Natural killer cell (primary cell): ENCODE measurements at regions not wholly inside any gene's neighbourhood (a gene's known extent, or its start where the extent isn't known, plus 50 kb on each side); places are given as distances from the start of the nearest gene placed in this dataset.

ENCODE experiments used
- ATAC-seq, 3 donors: fragments of 150-1000 bp in 2 of 3; fragments of 200-7000 bp in 1 of 3; cut with Tn5 transposase; 1 replicate in 1 of 3; 2 replicates in 2 of 3; pipeline ENCODE4 v1.10.0; 2021; ENCODE audit warnings: mild to moderate bottlenecking in 2 of 3, moderate library complexity in 2 of 3
- DNase-seq, 2 donors: peaks; one replicate each; pipeline versions ENCODE4 v3.0.0 to v3.0.0-alpha.2; 2013 to 2021; ENCODE audit warnings: mixed read lengths in 1 of 2
- H3K27ac ChIP-seq: one replicate; pipeline ENCODE4 v1.5.1; 2013; ENCODE audit warnings: mild to moderate bottlenecking, low read length
- H3K27me3 ChIP-seq: one replicate; pipeline ENCODE4 v1.6.1; 2013; ENCODE audit warnings: low read length; ENCODE audit not compliant: control insufficient read depth, insufficient read depth
- H3K36me3 ChIP-seq: one replicate; pipeline ENCODE4 v1.6.1; 2013; ENCODE audit warnings: low read length; ENCODE audit not compliant: control insufficient read depth, insufficient read depth
- H3K4me1 ChIP-seq: one replicate; pipeline ENCODE4 v1.6.1; 2013; ENCODE audit warnings: low read length; ENCODE audit not compliant: control insufficient read depth, insufficient read depth
- H3K4me3 ChIP-seq: one replicate; pipeline ENCODE4 v1.5.1; 2013; ENCODE audit warnings: low read length
- H3K9me3 ChIP-seq: one replicate; pipeline ENCODE4 v1.6.1; 2013; ENCODE audit warnings: low read length; ENCODE audit not compliant: control insufficient read depth, insufficient read depth
- H3K27ac Mint-ChIP-seq, 2 donors: one replicate each; pipeline ENCODE4 v1.8.0; 2022; ENCODE audit warnings: mild to moderate bottlenecking in 2 of 2, mixed read lengths in 2 of 2, moderate library complexity in 1 of 2
- H3K27me3 Mint-ChIP-seq, 2 donors: one replicate each; pipeline ENCODE4 v1.8.0; 2022; ENCODE audit warnings: low read depth in 2 of 2, mixed read lengths in 2 of 2
- H3K36me3 Mint-ChIP-seq: one replicate; pipeline ENCODE4 v1.8.0; 2022; ENCODE audit warnings: mixed read lengths
- H3K4me1 Mint-ChIP-seq, 2 donors: one replicate each; pipeline ENCODE4 v1.8.0; 2022; ENCODE audit warnings: mixed read lengths in 2 of 2
- H3K4me3 Mint-ChIP-seq: one replicate; pipeline ENCODE4 v1.8.0; 2022; ENCODE audit warnings: mild to moderate bottlenecking, moderate library complexity, mixed read lengths
- H3K9me3 Mint-ChIP-seq, 2 donors: one replicate each; pipeline ENCODE4 v1.8.0; 2022; ENCODE audit warnings: mixed read lengths in 2 of 2
- CTCF ChIP-seq: fragments of 200-600 bp; IDR thresholded peaks from one replicate; pipeline ENCODE4 v1.8.0; 2022; ENCODE audit warnings: antibody characterized with exemption
- WGBS: methylation state at CpG from one replicate; pipeline ENCODE4 v1.1.7; 2013; ENCODE audit warnings: missing lambda C conversion rate; ENCODE audit not compliant: insufficient coverage; 5-methylcytosine and 5-hydroxymethylcytosine counted together
- intact Hi-C: fragments of 100-400 bp; cut with micrococcal nuclease; formaldehyde crosslinking; loops from one replicate; pipeline ENCODE4 v1.14.2; 2022

DNA sequence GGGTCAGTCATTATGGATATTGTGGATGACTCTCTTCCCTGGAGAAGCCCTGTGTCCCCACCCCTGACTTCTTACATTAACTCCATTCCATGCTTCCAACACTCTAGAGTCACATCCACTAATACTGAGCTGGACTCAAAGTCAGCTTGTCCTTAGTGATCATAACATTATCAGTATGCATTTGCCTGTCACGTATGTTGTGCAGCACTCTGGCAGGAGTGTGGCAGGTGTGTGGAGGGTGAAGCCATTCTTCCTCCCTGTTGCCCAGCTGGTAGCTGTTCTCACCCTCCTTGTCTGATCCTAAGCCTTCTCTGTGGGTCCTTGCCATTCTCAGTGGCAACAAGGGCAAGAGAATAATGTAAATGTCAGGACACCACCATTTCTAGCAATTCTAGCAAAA, 334.1 kb upstream of the RAB6C start:
- no peaks in the 10 kb centered on the region for H3K4me1 Mint-ChIP-seq
- Histone ChIP-seq H3K4me3 (no peak overlapping the region), H3K4me1 (no peaks in the 10 kb centered on the region), H3K9me3 (no peaks in the 10 kb centered on the region), H3K27ac (no peak overlapping the region), H3K27me3 (no peaks in the 10 kb centered on the region), H3K36me3 (no peaks in the 10 kb centered on the region)
- WGBS, result 92% methylated on average over 1 of the region's 1 CpG
- ATAC-seq (no peak), DNase-seq (no peak)
- no peak overlapping the region for H3K27ac Mint-ChIP-seq
- no peak for TF ChIP-seq CTCF
- no peaks in the 10 kb centered on the region for H3K27me3 Mint-ChIP-seq
- H3K36me3 Mint-ChIP-seq, result no peaks in the 10 kb centered on the region
- intact Hi-C loops, result no loop called here
- peaks cover 0 to 3% of the 10 kb centered on the region in 2 donors for H3K9me3 Mint-ChIP-seq
- no peak overlapping the region for H3K4me3 Mint-ChIP-seq

DNA sequence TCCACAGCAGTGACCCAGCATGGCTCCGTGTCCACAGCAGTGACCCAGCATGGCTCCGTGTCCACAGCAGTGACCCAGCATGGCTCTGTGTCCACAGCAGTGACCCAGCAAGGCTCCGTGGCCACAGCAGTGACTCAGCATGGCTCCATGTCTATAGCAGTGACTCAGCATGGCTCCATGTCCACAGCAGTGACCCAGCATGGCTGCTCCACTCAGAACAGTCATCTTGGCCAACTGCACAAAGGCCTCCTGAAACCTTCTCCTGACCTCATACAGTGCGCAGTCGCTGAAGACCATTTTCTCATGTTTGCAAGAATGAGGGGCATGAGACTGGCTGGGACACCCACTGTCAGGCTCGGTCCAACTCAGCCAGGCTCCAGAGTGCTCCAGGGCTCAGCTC, 333.4 kb upstream of the RAB6C start:
- Mint-ChIP-seq H3K27me3 (no peaks in the 10 kb centered on the region), H3K4me1 (no peaks in the 10 kb centered on the region), H3K36me3 (no peaks in the 10 kb centered on the region), H3K4me3 (no peak overlapping the region), H3K27ac (no peak overlapping the region), H3K9me3 (peaks cover 0 to 3% of the 10 kb centered on the region in 2 donors)
- 66% methylated on average over 5 of the region's 6 CpGs for WGBS
- DNase-seq (no peak), ATAC-seq (no peak)
- Histone ChIP-seq H3K4me3 (no peak overlapping the region), H3K4me1 (no peaks in the 10 kb centered on the region), H3K9me3 (no peaks in the 10 kb centered on the region), H3K27me3 (no peaks in the 10 kb centered on the region), H3K36me3 (no peaks in the 10 kb centered on the region), H3K27ac (no peak overlapping the region)
- no peak for TF ChIP-seq CTCF
- intact Hi-C loops, result no loop called here

- no peak overlapping the region for H3K27ac ChIP-seq
- H3K36me3 ChIP-seq, result no peaks in the 10 kb centered on the region
- intact Hi-C loops, result no loop called here
- no peaks in the 10 kb centered on the region for H3K27me3 Mint-ChIP-seq
- TF ChIP-seq CTCF, result no peak
- H3K9me3 ChIP-seq, result no peaks in the 10 kb centered on the region
- H3K27ac Mint-ChIP-seq, result no peak overlapping the region
- no peaks in the 10 kb centered on the region for H3K4me1 Mint-ChIP-seq
- DNase-seq (no peak), ATAC-seq (no peak)
- no peaks in the 10 kb centered on the region for H3K9me3 Mint-ChIP-seq
- H3K4me3 ChIP-seq, result no peak overlapping the region
- no peaks in the 10 kb centered on the region for H3K4me1 ChIP-seq
- no peaks in the 10 kb centered on the region for H3K36me3 Mint-ChIP-seq
- WGBS, result 79% methylated on average over 2 of the region's 2 CpGs
- no peak overlapping the region for H3K4me3 Mint-ChIP-seq
- no peaks in the 10 kb centered on the region for H3K27me3 ChIP-seq
These were observed 326.2 kb upstream of the RAB6C start for GRCh38 chr2:129653246-129653645.

GRCh38 chr2:129654331-129654730, 325.1 kb upstream of the RAB6C start:
- peaks cover 0 to 3% of the 10 kb centered on the region in 2 donors for H3K9me3 Mint-ChIP-seq
- H3K9me3 ChIP-seq, result no peaks in the 10 kb centered on the region
- intact Hi-C loops, result no loop called here
- no peaks in the 10 kb centered on the region for H3K36me3 Mint-ChIP-seq
- H3K27ac ChIP-seq, result no peak overlapping the region
- H3K4me1 ChIP-seq, result no peaks in the 10 kb centered on the region
- H3K4me3 ChIP-seq, result no peak overlapping the region
- ATAC-seq (no peak), DNase-seq (no peak)
- H3K4me3 Mint-ChIP-seq, result no peak overlapping the region
- H3K36me3 ChIP-seq, result no peaks in the 10 kb centered on the region
- no peak for TF ChIP-seq CTCF
- H3K4me1 Mint-ChIP-seq, result no peaks in the 10 kb centered on the region
- no peaks in the 10 kb centered on the region for H3K27me3 ChIP-seq
- no peak overlapping the region for H3K27ac Mint-ChIP-seq
- peaks cover 0 to 3% of the 10 kb centered on the region in 2 donors for H3K27me3 Mint-ChIP-seq
- 69% methylated on average over 3 of the region's 3 CpGs for WGBS
